ENCODE measurements at regions not wholly inside any gene's neighbourhood (a gene's known extent, or its start where the extent isn't known, plus 50 kb on each side); places are given as distances from the start of the nearest gene placed in this dataset.

DNA sequence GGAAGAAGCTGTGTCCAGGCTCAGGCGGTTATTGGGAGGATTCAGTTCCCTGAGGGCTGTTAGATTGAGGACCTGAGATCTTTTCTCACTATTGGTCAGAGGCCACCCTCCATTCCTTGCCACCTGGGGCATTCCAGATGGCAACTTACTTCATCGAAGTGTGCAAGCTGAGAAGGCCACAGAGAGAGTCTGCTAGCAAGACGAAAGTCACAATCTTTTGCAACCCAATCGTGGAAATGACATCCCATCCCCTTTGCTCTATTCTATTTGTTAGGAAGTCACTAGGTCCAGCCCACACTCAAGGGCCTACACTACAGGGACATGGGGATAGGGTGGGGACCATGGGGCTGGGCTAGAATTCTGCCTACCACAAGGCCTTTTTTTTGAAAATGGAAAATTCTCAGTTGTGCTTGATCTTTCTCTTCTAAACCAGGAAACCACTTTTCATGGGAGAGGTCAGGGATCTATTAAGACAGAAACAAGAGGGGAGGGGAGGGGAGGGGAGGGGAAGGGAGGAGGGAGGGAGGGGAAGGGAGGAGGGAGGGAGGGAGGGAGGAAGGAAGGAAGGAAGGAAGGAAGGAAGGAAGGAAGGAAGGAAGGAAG is 217.2 kb downstream of the BCAS1 start:
- Mint-ChIP-seq H3K4me3 (no peak overlapping the region), H3K9me3 (no peaks in the 10 kb centered on the region)
- no peak for ATAC-seq

DNA sequence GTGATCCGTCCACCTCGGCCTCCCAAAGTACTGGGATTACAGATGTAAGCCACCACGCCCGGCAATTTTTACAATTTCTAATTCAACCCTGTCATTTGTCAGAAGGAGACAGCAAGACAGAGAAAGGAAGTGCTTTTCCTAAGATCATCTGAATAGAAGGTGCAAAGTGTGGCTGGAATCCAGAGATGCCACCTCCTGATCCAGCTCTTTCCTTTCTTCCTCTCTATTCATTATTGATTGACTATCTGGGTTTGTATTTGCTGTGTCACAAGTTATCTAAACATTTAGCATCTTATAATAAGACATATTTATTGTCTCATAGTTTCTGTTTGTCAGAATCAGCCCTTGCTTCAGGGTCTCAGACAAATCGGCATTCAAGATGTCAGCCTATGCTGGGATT is 217.7 kb downstream of the BCAS1 start:
- H3K4me1 Mint-ChIP-seq: peaks cover 30% of the 10 kb centered on the region
- no peaks in the 10 kb centered on the region for H3K9me3 Mint-ChIP-seq
- ATAC-seq: no peak
- H3K4me3 Mint-ChIP-seq: no peak overlapping the region
- no peaks in the 10 kb centered on the region for H3K27me3 Mint-ChIP-seq
- H3K27ac Mint-ChIP-seq: peak overlapping the region; percentile 65
- H3K36me3 Mint-ChIP-seq: no peaks in the 10 kb centered on the region

More for the DNA sequence above, 217.2 kb downstream of the BCAS1 start:
- peak overlapping the region; percentile 65 for H3K27ac Mint-ChIP-seq
- no peaks in the 10 kb centered on the region for H3K27me3 Mint-ChIP-seq
- H3K4me1 Mint-ChIP-seq: peaks cover 24% of the 10 kb centered on the region
- H3K36me3 Mint-ChIP-seq: no peaks in the 10 kb centered on the region

DNA sequence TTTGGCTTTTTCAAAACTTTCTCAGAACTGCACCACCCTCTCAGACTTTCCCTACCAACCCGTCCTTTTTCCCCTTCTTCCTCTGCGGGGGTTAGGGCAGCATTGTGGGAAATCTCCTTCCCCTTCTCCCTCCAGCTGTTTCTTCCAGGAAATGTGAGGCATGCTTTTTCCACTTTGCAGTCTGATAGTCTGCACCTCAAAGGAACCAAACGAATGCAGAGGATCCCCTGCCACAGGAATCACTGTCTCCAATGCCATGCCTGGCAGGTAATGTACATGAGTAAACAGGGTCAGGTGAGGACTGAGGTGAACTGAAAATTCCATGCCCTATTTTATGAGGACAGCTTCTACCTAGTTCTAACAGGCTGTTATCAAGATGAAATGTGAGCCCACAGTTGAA is 218.4 kb downstream of the BCAS1 start:
- no peaks in the 10 kb centered on the region for H3K27me3 Mint-ChIP-seq
- no peak for ATAC-seq
- H3K4me1 Mint-ChIP-seq: peaks cover 36% of the 10 kb centered on the region
- H3K27ac Mint-ChIP-seq: peak overlapping the region; percentile 65
- no peak overlapping the region for H3K4me3 Mint-ChIP-seq
- H3K9me3 Mint-ChIP-seq: no peaks in the 10 kb centered on the region
- no peaks in the 10 kb centered on the region for H3K36me3 Mint-ChIP-seq

DNA sequence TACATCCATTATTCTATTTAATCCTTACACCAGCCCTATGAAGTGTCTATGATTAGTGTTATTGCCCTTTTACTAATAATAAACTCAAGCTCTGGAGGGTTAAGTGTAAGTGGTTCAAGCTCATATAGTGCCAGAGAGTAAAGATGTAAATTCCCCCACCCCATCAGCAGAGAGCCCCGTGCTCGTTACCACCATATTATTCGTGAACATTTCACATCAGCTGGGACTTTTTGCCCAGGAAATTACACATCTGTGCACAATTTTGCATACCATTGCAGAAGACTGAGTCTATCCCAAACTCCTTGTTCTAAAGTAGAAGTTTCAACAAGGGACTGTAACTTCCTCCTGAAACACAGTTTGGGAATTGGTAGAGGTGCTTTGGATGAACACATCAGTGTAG is 220.1 kb downstream of the BCAS1 start:
- peaks cover 41% of the 10 kb centered on the region for H3K4me1 Mint-ChIP-seq
- no peaks in the 10 kb centered on the region for H3K36me3 Mint-ChIP-seq
- H3K4me3 Mint-ChIP-seq: no peak overlapping the region
- H3K27me3 Mint-ChIP-seq: no peaks in the 10 kb centered on the region
- H3K27ac Mint-ChIP-seq: no peak overlapping the region
- no peak for ATAC-seq
- H3K9me3 Mint-ChIP-seq: no peaks in the 10 kb centered on the region

DNA sequence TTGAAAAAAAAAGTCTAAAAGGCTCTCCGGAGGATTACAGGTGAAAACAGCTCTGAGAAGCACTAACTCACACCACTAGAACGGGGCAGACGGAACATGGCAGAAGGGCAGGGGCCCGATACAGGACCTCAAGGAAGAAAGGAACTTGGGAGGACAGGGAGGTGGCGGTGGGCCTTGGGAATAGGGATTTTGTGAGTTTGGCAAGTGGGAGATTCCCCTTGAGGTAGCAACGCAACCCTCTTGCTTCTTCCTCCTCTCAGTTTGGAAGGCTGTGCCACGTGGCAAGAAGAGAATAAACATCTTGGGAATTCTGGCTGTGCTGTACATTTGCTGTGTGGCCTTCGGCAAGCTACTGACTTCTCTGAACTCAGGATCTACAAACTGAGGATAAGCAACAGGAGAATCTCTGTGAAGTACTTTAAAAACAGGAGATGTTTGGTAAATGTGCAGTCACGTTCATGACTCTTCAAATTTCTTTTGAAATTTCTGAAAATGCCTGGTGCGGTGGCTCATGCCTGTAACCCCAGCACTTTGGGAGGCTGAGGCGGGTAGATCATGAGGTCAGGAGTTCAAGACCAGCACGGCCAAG is 220.8 kb downstream of the BCAS1 start:
- Mint-ChIP-seq H3K36me3 (no peaks in the 10 kb centered on the region), H3K27ac (peak overlapping the region; percentile 79), H3K4me3 (no peak overlapping the region), H3K9me3 (no peaks in the 10 kb centered on the region), H3K4me1 (peaks cover 39% of the 10 kb centered on the region), H3K27me3 (no peaks in the 10 kb centered on the region)
- ATAC-seq: no peak

DNA sequence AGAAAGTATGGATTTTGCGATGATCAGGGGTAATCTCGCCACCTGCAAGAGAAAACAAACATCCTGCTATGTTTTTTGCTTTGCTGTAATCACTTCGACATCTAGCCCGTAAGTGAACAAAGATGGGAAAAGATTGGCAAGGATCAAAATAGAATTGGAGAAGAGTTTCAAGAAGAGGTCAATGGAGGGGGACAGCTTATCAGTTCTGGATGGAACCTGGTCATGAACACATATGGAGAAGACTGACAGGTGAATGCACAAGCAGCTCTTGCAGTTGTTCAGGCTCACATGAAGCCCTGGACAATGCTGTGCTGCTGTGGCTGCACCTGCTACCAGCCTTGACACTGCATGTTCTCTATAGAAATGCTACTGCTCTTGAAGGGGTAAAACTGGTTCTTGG is 222.1 kb downstream of the BCAS1 start:
- Mint-ChIP-seq H3K27ac (peak overlapping the region; percentile 79), H3K9me3 (no peaks in the 10 kb centered on the region), H3K36me3 (no peaks in the 10 kb centered on the region), H3K27me3 (no peaks in the 10 kb centered on the region), H3K4me1 (peaks cover 39% of the 10 kb centered on the region), H3K4me3 (no peak overlapping the region)
- ATAC-seq: no peak

DNA sequence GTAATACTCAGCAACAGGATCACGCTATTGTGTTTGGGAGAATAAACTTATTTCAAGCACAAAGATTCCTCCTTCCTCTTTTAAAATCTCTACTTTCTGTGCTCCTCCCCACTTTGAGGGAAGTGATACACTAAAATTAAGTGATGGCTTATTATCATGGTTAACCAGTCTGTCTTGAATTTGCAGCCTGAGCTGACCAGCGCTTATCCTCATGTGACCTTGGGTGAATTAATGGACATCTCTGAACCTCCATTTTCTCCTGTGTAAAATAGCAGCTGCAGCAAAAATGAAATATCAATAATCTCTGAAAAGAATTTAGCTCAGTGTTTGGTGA is 222.6 kb downstream of the BCAS1 start:
- H3K27ac Mint-ChIP-seq: peak overlapping the region; percentile 79
- no peaks in the 10 kb centered on the region for H3K36me3 Mint-ChIP-seq
- peaks cover 43% of the 10 kb centered on the region for H3K4me1 Mint-ChIP-seq
- no peaks in the 10 kb centered on the region for H3K27me3 Mint-ChIP-seq
- no peaks in the 10 kb centered on the region for H3K9me3 Mint-ChIP-seq
- ATAC-seq: peak; percentile 53
- peak overlapping the region; percentile 72 for H3K4me3 Mint-ChIP-seq

DNA sequence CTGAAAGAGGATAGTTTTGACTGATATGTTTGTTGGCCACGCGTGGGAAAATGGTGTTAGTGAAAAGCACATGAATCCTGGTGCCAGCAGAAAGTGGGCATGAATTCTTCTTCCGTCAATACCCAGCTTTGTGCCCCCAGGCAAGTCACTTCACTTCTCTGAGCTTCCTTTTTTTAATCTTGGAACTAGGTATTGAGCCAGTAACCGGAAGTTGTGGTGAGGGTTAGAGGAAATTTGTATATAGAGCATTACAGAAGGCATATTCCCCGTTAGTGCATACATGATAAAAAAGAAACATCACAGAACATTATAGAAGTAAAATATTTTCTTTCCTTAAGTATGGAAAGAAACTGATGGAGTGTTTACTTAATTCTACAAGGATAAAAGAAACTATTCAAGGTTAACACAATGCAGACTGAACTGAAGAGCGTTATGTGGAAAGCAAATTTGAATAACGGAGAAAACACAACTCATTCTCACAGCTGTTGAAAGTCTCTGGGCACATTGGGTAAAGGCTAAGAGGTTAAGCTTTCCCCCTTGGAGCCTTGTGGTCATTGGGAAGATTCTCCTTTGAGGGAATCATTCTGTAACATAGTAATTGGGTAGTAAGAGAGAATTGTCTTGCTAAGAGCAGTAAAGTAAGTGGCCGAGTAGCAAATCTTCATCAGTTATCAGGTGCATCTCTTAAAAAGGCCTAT is 223.1 kb downstream of the BCAS1 start:
- peak; percentile 77 for ATAC-seq
- no peaks in the 10 kb centered on the region for H3K36me3 Mint-ChIP-seq
- no peaks in the 10 kb centered on the region for H3K9me3 Mint-ChIP-seq
- no peaks in the 10 kb centered on the region for H3K27me3 Mint-ChIP-seq
- peak overlapping the region; percentile 72 for H3K4me3 Mint-ChIP-seq
- H3K4me1 Mint-ChIP-seq: peaks cover 48% of the 10 kb centered on the region
- peak overlapping the region; percentile 79 for H3K27ac Mint-ChIP-seq

DNA sequence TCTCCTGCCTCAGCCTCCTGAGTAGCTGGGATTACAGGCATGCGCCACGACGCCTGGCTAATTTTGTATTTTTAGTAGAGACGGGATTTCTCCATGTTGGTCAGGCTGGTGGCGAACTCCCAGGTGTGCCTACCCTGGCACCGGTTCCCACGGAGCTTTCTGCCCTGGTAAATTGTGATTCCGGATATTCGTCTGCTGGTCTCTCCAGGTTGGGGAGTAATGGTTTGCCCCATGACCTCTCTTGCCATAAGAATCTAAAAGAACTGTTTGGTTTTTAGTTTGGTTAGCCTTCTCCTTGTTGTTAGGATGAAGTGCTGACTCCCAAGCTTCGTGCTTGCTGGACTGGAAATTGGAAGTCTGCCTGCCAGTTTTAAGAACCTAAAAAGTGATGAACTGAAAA is 223.8 kb downstream of the BCAS1 start:
- Mint-ChIP-seq H3K9me3 (no peaks in the 10 kb centered on the region), H3K27me3 (no peaks in the 10 kb centered on the region), H3K4me3 (no peak overlapping the region), H3K36me3 (no peaks in the 10 kb centered on the region), H3K4me1 (peaks cover 54% of the 10 kb centered on the region), H3K27ac (peak overlapping the region; percentile 79)
- ATAC-seq: no peak

DNA sequence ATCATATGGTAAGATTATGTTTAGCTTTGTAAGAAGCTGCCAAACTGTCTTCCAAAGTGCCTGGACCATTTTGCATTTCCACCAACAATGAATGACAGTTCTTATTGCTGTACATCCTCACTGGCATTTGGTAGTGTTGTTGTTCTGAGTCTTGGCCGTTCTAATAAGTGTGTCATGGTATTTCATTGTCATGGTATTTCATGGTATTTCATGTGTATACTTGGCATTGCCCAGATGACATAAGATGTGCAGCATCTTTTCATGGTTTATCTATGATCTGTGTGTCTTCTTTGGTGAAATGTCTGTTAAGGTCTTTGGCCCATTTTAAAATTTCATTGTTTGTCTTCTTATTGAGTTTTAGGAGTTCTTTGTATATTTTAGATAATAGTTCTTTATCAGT is 224.4 kb downstream of the BCAS1 start:
- no peaks in the 10 kb centered on the region for H3K36me3 Mint-ChIP-seq

DNA sequence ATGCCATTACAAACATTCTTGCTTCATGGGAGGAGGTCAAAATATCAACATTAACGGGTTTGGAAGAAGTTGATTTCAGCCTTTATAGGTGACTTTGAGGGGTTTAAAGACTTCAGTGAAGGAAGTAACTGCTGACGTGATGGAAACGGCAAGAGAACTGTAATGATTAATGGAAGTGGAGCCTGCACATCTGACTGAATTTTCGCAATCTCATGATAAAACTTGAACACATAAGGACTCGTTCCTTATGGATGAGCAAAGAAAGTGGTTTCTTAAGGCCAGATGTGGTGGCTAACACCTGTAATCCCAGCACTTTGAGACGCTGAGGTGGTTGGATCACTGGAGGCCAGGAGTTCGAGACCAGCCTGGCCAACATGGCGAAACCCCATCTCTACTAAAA is 226.1 kb downstream of the BCAS1 start:
- no peak for ATAC-seq
- Mint-ChIP-seq H3K27me3 (no peaks in the 10 kb centered on the region), H3K4me1 (peaks cover 66% of the 10 kb centered on the region), H3K36me3 (no peaks in the 10 kb centered on the region), H3K27ac (peak overlapping the region; percentile 79), H3K4me3 (no peak overlapping the region), H3K9me3 (peaks cover 2% of the 10 kb centered on the region)

More for the DNA sequence above, 224.4 kb downstream of the BCAS1 start:
- no peaks in the 10 kb centered on the region for H3K9me3 Mint-ChIP-seq
- H3K4me3 Mint-ChIP-seq: no peak overlapping the region
- ATAC-seq: no peak
- H3K4me1 Mint-ChIP-seq: peaks cover 55% of the 10 kb centered on the region
- H3K27ac Mint-ChIP-seq: no peak overlapping the region
- no peaks in the 10 kb centered on the region for H3K27me3 Mint-ChIP-seq

DNA sequence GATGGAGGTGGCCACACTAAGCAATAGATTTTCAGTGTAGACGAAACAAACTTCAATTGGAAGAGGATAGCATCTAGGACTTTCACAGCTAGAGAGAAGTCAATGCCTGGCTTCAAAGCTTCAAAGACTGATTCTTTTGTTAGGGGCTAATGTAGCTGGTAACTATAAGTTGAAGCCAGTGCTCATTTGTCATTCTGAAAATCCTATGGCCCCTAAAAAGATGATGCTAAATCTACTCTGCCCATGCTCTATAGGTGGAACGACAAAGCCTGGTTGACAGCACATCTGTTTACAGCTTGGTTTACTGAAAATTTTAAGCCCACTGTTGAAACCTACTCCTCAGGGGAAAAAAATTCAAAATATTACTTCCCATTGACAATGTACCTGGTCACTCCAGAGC is 226.7 kb downstream of the BCAS1 start:
- Mint-ChIP-seq H3K27me3 (no peaks in the 10 kb centered on the region), H3K4me3 (no peak overlapping the region), H3K4me1 (peaks cover 66% of the 10 kb centered on the region), H3K27ac (peak overlapping the region; percentile 79), H3K36me3 (no peaks in the 10 kb centered on the region), H3K9me3 (peaks cover 3% of the 10 kb centered on the region)
- ATAC-seq: no peak

DNA sequence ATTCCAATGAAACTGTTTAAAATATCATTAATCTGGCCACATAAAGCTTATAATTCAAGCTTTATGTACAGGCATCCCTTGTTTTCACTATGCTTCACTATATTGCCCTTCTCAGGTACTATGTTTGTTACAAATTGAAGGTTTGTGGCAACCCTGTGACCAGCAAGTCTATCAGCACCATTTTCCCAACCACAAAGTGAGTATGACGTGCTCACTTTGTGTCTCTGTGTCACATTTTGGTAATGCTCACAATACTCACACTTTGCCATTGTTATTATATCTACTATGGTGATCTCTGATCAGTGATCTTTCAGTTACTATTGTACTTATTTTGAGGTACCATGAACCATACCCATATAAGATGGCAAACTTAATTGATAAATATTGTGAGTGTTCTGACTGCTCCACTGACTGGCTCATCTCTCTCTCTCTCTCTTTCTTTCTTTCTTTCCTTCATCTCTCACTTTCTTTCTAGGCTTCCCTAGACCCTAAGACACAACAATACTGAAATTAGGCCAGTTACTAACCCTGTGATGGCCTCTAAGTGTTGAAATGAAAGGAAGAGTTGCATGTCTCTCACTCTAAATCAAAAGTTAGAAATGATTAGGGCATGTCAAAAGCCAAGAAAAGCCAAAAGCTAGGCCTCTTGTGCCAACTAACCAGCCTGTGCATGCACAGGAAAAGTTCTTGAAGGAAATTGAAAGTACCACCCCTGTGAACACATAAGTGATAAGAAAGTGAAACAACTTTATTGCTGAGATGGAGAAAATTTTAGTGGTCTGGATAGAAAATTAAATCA is 227.9 kb downstream of the BCAS1 start:
- peaks cover 5% of the 10 kb centered on the region for H3K36me3 Mint-ChIP-seq
- no peak overlapping the region for H3K4me3 Mint-ChIP-seq
- peak overlapping the region; percentile 79 for H3K27ac Mint-ChIP-seq
- peaks cover 7% of the 10 kb centered on the region for H3K9me3 Mint-ChIP-seq
- no peaks in the 10 kb centered on the region for H3K27me3 Mint-ChIP-seq
- peaks cover 66% of the 10 kb centered on the region for H3K4me1 Mint-ChIP-seq
- no peak for ATAC-seq

DNA sequence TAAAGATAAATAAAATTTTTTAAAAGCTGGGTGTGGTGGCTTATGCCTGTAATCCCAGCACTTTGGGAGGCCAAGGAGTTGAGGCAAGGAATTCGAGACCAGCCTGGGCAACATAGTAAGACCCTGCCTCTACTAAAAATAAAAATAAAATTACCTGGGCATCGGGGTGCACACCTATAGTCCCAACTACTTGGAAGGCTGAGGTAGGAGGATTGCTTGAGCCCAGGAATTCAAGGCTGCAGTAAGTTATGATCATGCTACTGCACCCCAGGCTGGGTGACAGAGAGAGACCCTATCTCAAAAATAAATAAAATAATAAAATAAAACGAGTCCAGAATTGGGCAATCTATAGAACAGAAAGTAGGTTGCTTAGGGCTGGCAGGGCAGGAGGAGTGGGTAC is 228.7 kb downstream of the BCAS1 start:
- no peak for ATAC-seq
- peaks cover 7% of the 10 kb centered on the region for H3K9me3 Mint-ChIP-seq
- no peak overlapping the region for H3K4me3 Mint-ChIP-seq
- H3K36me3 Mint-ChIP-seq: peaks cover 7% of the 10 kb centered on the region
- H3K4me1 Mint-ChIP-seq: peaks cover 64% of the 10 kb centered on the region
- peak overlapping the region; percentile 79 for H3K27ac Mint-ChIP-seq
- no peaks in the 10 kb centered on the region for H3K27me3 Mint-ChIP-seq

DNA sequence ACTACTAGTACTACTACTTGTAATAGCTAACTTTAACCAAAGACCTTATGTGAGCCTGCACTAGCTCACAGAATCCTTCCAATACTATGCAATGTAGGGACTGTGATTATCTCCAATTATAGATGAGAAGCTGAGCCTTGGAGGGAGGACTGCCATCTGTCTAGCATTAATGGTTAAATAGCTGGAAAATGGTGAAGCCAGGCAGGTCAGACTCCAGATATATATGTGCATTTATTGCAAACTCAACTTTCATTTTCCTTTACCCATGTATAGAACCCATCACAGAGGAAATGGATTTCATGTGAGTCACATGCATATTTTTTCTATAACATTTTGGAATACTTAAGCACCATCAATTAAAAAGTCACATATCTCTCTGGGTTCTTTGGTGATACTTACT is 229.9 kb downstream of the BCAS1 start:
- Mint-ChIP-seq H3K27ac (peak overlapping the region; percentile 99), H3K4me1 (peaks cover 56% of the 10 kb centered on the region), H3K9me3 (peaks cover 7% of the 10 kb centered on the region), H3K4me3 (no peak overlapping the region), H3K27me3 (no peaks in the 10 kb centered on the region), H3K36me3 (peaks cover 7% of the 10 kb centered on the region)
- no peak for ATAC-seq
